CD14-positive monocyte (primary cell): ENCODE measurements at regions not wholly inside any gene's neighbourhood (a gene's known extent, or its start where the extent isn't known, plus 50 kb on each side); places are given as distances from the start of the nearest gene placed in this dataset.

ENCODE experiments used
- DNase-seq, 3 donors: peaks; one replicate each; pipeline ENCODE4 v3.0.0-alpha.2; 2011 to 2022
- H2AFZ ChIP-seq: 2 replicates; pipeline ENCODE4 v1.6.0; 2012; ENCODE audit warnings: mild to moderate bottlenecking, low read depth, low read length, inconsistent platforms; ENCODE audit not compliant: insufficient read depth, poor library complexity, severe bottlenecking
- H3K27ac ChIP-seq, 2 donors: 1 replicate in 1 of 2; 2 replicates in 1 of 2; pipeline ENCODE4 v1.5.1; 2012 to 2013; ENCODE audit warnings: low read length in 2 of 2, control low read depth in 1 of 2, inconsistent platforms in 1 of 2, low read depth in 1 of 2, mild to moderate bottlenecking in 1 of 2
- H3K27me3 ChIP-seq, 2 donors: one replicate each; pipeline versions ENCODE4 v1.6.0 to v1.6.1; 2011 to 2013; ENCODE audit warnings: low read length in 2 of 2; ENCODE audit not compliant: control insufficient read depth in 2 of 2, insufficient read depth in 2 of 2
- H3K36me3 ChIP-seq, 2 donors: replicated peaks in 1 of 2; 1 replicate in 1 of 2; 2 replicates in 1 of 2; pipeline versions ENCODE4 v1.5.1 to v1.6.1; 2012 to 2013; ENCODE audit warnings: low read length in 2 of 2, control low read depth in 1 of 2, inconsistent platforms in 1 of 2, mild to moderate bottlenecking in 1 of 2; ENCODE audit not compliant: insufficient read depth in 2 of 2, control insufficient read depth in 1 of 2
- H3K4me1 ChIP-seq, 2 donors: 1 replicate in 1 of 2; 2 replicates in 1 of 2; pipeline versions ENCODE4 v1.5.1 to v1.6.1; 2012 to 2013; ENCODE audit warnings: low read length in 2 of 2, control low read depth in 1 of 2, inconsistent platforms in 1 of 2, mild to moderate bottlenecking in 1 of 2, moderate library complexity in 1 of 2; ENCODE audit not compliant: insufficient read depth in 2 of 2, control insufficient read depth in 1 of 2
- H3K4me2 ChIP-seq: replicated peaks from 2 replicates; pipeline ENCODE3; 2012; ENCODE audit warnings: low read length, moderate library complexity, mild to moderate bottlenecking; ENCODE audit not compliant: poor library complexity, severe bottlenecking; ENCODE audit errors: extremely low read depth
- H3K4me3 ChIP-seq, 3 experiments: fragments of 200-600 bp in 1 of 3; sonication (generic) in 1 of 3; replicated peaks in 1 of 3; 1 replicate in 2 of 3; 2 replicates in 1 of 3; pipeline ENCODE4 v1.5.1; 2011 to 2013; ENCODE audit warnings: low read length in 3 of 3, mild to moderate bottlenecking in 3 of 3, control low read depth in 2 of 3, low read depth in 2 of 3, inconsistent platforms in 1 of 3, moderate library complexity in 1 of 3
- H3K79me2 ChIP-seq: 2 replicates; pipeline ENCODE4 v1.6.0; 2012; ENCODE audit warnings: mild to moderate bottlenecking, control low read depth, inconsistent platforms, low read length, moderate library complexity; ENCODE audit not compliant: insufficient read depth
- H3K9ac ChIP-seq: 2 replicates; pipeline ENCODE4 v1.6.0; 2017; ENCODE audit warnings: low read length, mild to moderate bottlenecking; ENCODE audit not compliant: insufficient read depth, poor library complexity, severe bottlenecking
- H3K9me3 ChIP-seq, 2 donors: replicated peaks in 1 of 2; 1 replicate in 1 of 2; 2 replicates in 1 of 2; pipeline versions ENCODE4 v1.5.1 to v1.6.1; 2012 to 2013; ENCODE audit warnings: low read length in 2 of 2, control low read depth in 1 of 2; ENCODE audit not compliant: control insufficient read depth in 1 of 2, insufficient read depth in 1 of 2
- H4K20me1 ChIP-seq: 2 replicates; pipeline ENCODE4 v1.6.0; 2012; ENCODE audit warnings: mild to moderate bottlenecking, low read length, control low read depth, moderate library complexity; ENCODE audit not compliant: insufficient read depth
- H3K27ac Mint-ChIP-seq, 7 donors: one replicate each; pipeline ENCODE4 v1.8.0; 2020; ENCODE audit warnings: mild to moderate bottlenecking in 7 of 7, mixed read lengths in 7 of 7, moderate library complexity in 6 of 7, inconsistent platforms in 2 of 7
- H3K27me3 Mint-ChIP-seq, 3 donors: one replicate each; pipeline ENCODE4 v1.8.0; 2021 to 2022; ENCODE audit warnings: low read depth in 3 of 3, mild to moderate bottlenecking in 3 of 3, mixed read lengths in 3 of 3, moderate library complexity in 3 of 3, inconsistent platforms in 1 of 3
- H3K36me3 Mint-ChIP-seq, 2 donors: one replicate each; pipeline ENCODE4 v1.8.0; 2020; ENCODE audit warnings: mixed read lengths in 2 of 2, inconsistent platforms in 1 of 2, mild to moderate bottlenecking in 1 of 2
- H3K4me1 Mint-ChIP-seq: one replicate; pipeline ENCODE4 v1.8.0; 2020; ENCODE audit warnings: mild to moderate bottlenecking, mixed read lengths
- H3K4me3 Mint-ChIP-seq, 2 donors: one replicate each; pipeline ENCODE4 v1.8.0; 2020; ENCODE audit warnings: mild to moderate bottlenecking in 2 of 2, mixed read lengths in 2 of 2, moderate library complexity in 1 of 2
- H3K9me3 Mint-ChIP-seq, 7 donors: one replicate each; pipeline ENCODE4 v1.8.0; 2020 to 2022; ENCODE audit warnings: mixed read lengths in 7 of 7, mild to moderate bottlenecking in 6 of 7, moderate library complexity in 6 of 7, inconsistent platforms in 2 of 7
- WGBS: methylation state at CpG from one replicate; pipeline ENCODE4 v1.1.5; 2013; ENCODE audit warnings: missing lambda C conversion rate; ENCODE audit not compliant: insufficient coverage; 5-methylcytosine and 5-hydroxymethylcytosine counted together
- intact Hi-C, 2 donors: fragments of 100-400 bp; cut with micrococcal nuclease; formaldehyde crosslinking; loops; one replicate each; pipeline versions ENCODE4 v1.15.0 to v1.15.1; 2023
- TF ChIP-seq, protein P1 (sequence below): fragments of 200-600 bp; IDR thresholded peaks from one replicate; pipeline ENCODE4 v1.8.0; 2022; ENCODE audit warnings: antibody characterized with exemption, mild to moderate bottlenecking

DNA sequence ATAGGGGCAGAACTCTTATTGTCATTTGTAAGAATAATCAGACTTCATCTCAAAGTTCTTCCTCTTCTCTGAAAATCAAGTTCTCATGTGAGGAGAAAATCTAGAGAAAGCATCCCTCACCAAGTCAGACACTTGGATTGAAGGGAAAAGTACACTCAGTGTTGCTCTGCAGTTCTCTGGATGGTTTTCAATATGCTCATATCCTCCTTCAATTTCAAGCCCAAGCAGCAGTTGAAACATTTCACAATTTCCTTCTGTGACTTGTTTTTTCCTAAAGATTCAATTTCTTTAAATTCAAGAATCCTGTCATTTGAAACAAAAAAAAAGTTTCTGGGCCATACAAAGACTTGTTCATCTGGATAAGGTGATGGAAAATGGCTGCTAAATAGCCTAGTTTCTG is 140.2 kb upstream of the AHI1 start:
- no peaks in the 10 kb centered on the region for H4K20me1 ChIP-seq
- no peaks in the 10 kb centered on the region for H3K27me3 Mint-ChIP-seq
- H3K9ac ChIP-seq = no peak overlapping the region
- H3K36me3 ChIP-seq = no peaks in the 10 kb centered on the region
- no peak overlapping the region for H3K4me3 ChIP-seq
- H3K9me3 ChIP-seq = no peaks in the 10 kb centered on the region
- no peak overlapping the region for H2AFZ ChIP-seq
- H3K27ac ChIP-seq = no peak overlapping the region
- H3K4me3 Mint-ChIP-seq = no peak overlapping the region
- H3K4me1 Mint-ChIP-seq = peaks cover 9% of the 10 kb centered on the region
- H3K79me2 ChIP-seq = no peaks in the 10 kb centered on the region
- H3K27ac Mint-ChIP-seq = no peak overlapping the region
- no peaks in the 10 kb centered on the region for H3K9me3 Mint-ChIP-seq
- intact Hi-C loops = no loop called here
- no peaks in the 10 kb centered on the region for H3K36me3 Mint-ChIP-seq
- H3K4me1 ChIP-seq = no peaks in the 10 kb centered on the region
- DNase-seq = no peak
- H3K4me2 ChIP-seq = no peak overlapping the region
- no peaks in the 10 kb centered on the region for H3K27me3 ChIP-seq
- TF ChIP-seq, protein P1, sequence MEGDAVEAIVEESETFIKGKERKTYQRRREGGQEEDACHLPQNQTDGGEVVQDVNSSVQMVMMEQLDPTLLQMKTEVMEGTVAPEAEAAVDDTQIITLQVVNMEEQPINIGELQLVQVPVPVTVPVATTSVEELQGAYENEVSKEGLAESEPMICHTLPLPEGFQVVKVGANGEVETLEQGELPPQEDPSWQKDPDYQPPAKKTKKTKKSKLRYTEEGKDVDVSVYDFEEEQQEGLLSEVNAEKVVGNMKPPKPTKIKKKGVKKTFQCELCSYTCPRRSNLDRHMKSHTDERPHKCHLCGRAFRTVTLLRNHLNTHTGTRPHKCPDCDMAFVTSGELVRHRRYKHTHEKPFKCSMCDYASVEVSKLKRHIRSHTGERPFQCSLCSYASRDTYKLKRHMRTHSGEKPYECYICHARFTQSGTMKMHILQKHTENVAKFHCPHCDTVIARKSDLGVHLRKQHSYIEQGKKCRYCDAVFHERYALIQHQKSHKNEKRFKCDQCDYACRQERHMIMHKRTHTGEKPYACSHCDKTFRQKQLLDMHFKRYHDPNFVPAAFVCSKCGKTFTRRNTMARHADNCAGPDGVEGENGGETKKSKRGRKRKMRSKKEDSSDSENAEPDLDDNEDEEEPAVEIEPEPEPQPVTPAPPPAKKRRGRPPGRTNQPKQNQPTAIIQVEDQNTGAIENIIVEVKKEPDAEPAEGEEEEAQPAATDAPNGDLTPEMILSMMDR = no peak

DNA sequence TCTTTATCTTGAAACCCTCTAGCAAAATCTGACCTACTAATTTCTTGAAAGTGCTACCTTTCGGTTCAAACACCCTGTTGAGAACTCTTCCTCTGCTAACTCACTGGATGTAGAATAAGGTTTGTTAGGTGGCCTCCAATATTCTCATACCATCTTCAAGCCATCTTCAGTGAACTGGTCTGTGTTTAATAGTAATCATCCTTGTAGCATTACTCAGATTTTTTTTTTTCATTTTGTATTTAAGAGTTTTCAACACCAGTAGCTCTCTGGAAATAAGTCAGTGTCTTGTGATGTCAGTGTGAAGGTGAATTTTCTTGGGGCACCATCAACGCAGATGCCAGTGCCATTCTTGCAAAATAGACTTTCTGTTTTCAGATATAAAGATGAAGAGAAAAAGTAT is 140.6 kb upstream of the AHI1 start:
- intact Hi-C loops = no loop called here
- H3K9me3 Mint-ChIP-seq = no peaks in the 10 kb centered on the region
- no peak overlapping the region for H3K27ac Mint-ChIP-seq
- Histone ChIP-seq H3K36me3 (no peaks in the 10 kb centered on the region), H3K4me3 (no peak overlapping the region), H4K20me1 (no peaks in the 10 kb centered on the region), H3K4me2 (no peak overlapping the region), H2AFZ (no peak overlapping the region), H3K9me3 (no peaks in the 10 kb centered on the region), H3K4me1 (no peaks in the 10 kb centered on the region), H3K27me3 (no peaks in the 10 kb centered on the region), H3K9ac (no peak overlapping the region), H3K79me2 (no peaks in the 10 kb centered on the region), H3K27ac (no peak overlapping the region)
- no CpG with 5 or more reads among the region's 2 CpGs for WGBS
- TF ChIP-seq, protein P1 = no peak
- H3K4me1 Mint-ChIP-seq = peaks cover 9% of the 10 kb centered on the region
- no peaks in the 10 kb centered on the region for H3K27me3 Mint-ChIP-seq
- H3K36me3 Mint-ChIP-seq = no peaks in the 10 kb centered on the region
- DNase-seq = no peak
- no peak overlapping the region for H3K4me3 Mint-ChIP-seq
